DND-41 (cell line): ENCODE measurements at regions not wholly inside any gene's neighbourhood (a gene's known extent, or its start where the extent isn't known, plus 50 kb on each side); places are given as distances from the start of the nearest gene placed in this dataset.

Experiments used
- ATAC-seq: fragments of 200-7000 bp; cut with Tn5 transposase; 3 replicates; pipeline ENCODE4 v1.9.1; 2021; ENCODE audit warnings: low read depth; ENCODE audit not compliant: insufficient read depth
- DNase-seq: peaks from one replicate; pipeline ENCODE4 v3.0.0-alpha.2; 2020
- H2AFZ ChIP-seq: 2 replicates; pipeline ENCODE4 v1.6.0; 2012; ENCODE audit warnings: low read depth, low read length
- H3K27ac ChIP-seq: 2 replicates; pipeline ENCODE4 v1.5.1; 2012; ENCODE audit warnings: low read length, inconsistent platforms
- H3K27me3 ChIP-seq: fragments of 200-600 bp; sonication (generic); 2 replicates; pipeline ENCODE4 v1.6.0; 2012; ENCODE audit warnings: low read length, mild to moderate bottlenecking, inconsistent platforms; ENCODE audit not compliant: insufficient read depth, poor library complexity
- H3K36me3 ChIP-seq: 2 replicates; pipeline ENCODE4 v1.5.1; 2012; ENCODE audit warnings: low read length, inconsistent platforms; ENCODE audit not compliant: insufficient read depth
- H3K4me1 ChIP-seq: 2 replicates; pipeline ENCODE4 v1.5.1; 2012; ENCODE audit warnings: mild to moderate bottlenecking, low read length; ENCODE audit not compliant: insufficient read depth
- H3K4me2 ChIP-seq: 2 replicates; pipeline ENCODE4 v1.6.0; 2012; ENCODE audit warnings: mild to moderate bottlenecking, moderate library complexity, low read length, inconsistent platforms; ENCODE audit not compliant: insufficient read depth
- H3K4me3 ChIP-seq, 2 experiments: fragments of 200-600 bp in 1 of 2; shearing (Covaris generic) in 1 of 2; 2 replicates each; pipeline ENCODE4 v1.5.1; 2012 to 2016; ENCODE audit warnings: inconsistent platforms in 2 of 2, low read length in 2 of 2, mild to moderate bottlenecking in 2 of 2, low read depth in 1 of 2, moderate library complexity in 1 of 2
- H3K79me2 ChIP-seq: 2 replicates; pipeline ENCODE4 v1.6.0; 2012; ENCODE audit warnings: low read length, inconsistent platforms; ENCODE audit not compliant: insufficient read depth
- H3K9ac ChIP-seq: 2 replicates; pipeline ENCODE4 v1.6.0; 2012; ENCODE audit warnings: low read depth, mild to moderate bottlenecking, inconsistent platforms, low read length, moderate library complexity
- H3K9me3 ChIP-seq: 2 replicates; pipeline ENCODE4 v1.5.1; 2012; ENCODE audit warnings: low read length, moderate library complexity, mild to moderate bottlenecking, inconsistent platforms; ENCODE audit not compliant: insufficient read depth, severe bottlenecking
- H4K20me1 ChIP-seq: 2 replicates; pipeline ENCODE4 v1.6.0; 2012; ENCODE audit warnings: low read length; ENCODE audit not compliant: insufficient read depth
- EZH2 ChIP-seq: IDR thresholded peaks from 3 replicates; pipeline ENCODE4 v1.6.1; 2012; ENCODE audit warnings: borderline replicate concordance, low read depth, mild to moderate bottlenecking, moderate library complexity, low read length, inconsistent platforms; ENCODE audit not compliant: severe bottlenecking
- TF ChIP-seq, protein P1 (sequence below): IDR thresholded peaks from 2 replicates; pipeline ENCODE4 v1.5.1; 2012; ENCODE audit warnings: borderline replicate concordance, low read length, moderate library complexity, mild to moderate bottlenecking; ENCODE audit not compliant: poor library complexity, severe bottlenecking; ENCODE audit errors: extremely low read depth

GRCh38 chr6:140601021-140601808 is 1226.8 kb upstream of the CITED2 start:
- H2AFZ ChIP-seq, result no peak overlapping the region
- no peak overlapping the region for H3K4me2 ChIP-seq
- TF ChIP-seq EZH2, result no peak
- TF ChIP-seq, protein P1, sequence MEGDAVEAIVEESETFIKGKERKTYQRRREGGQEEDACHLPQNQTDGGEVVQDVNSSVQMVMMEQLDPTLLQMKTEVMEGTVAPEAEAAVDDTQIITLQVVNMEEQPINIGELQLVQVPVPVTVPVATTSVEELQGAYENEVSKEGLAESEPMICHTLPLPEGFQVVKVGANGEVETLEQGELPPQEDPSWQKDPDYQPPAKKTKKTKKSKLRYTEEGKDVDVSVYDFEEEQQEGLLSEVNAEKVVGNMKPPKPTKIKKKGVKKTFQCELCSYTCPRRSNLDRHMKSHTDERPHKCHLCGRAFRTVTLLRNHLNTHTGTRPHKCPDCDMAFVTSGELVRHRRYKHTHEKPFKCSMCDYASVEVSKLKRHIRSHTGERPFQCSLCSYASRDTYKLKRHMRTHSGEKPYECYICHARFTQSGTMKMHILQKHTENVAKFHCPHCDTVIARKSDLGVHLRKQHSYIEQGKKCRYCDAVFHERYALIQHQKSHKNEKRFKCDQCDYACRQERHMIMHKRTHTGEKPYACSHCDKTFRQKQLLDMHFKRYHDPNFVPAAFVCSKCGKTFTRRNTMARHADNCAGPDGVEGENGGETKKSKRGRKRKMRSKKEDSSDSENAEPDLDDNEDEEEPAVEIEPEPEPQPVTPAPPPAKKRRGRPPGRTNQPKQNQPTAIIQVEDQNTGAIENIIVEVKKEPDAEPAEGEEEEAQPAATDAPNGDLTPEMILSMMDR, result no peak
- no peak overlapping the region for H3K4me3 ChIP-seq
- H3K27me3 ChIP-seq, result no peaks in the 10 kb centered on the region
- H3K36me3 ChIP-seq, result no peaks in the 10 kb centered on the region
- no peaks in the 10 kb centered on the region for H3K9me3 ChIP-seq
- no peaks in the 10 kb centered on the region for H3K79me2 ChIP-seq
- no peak overlapping the region for H3K9ac ChIP-seq
- H4K20me1 ChIP-seq, result no peaks in the 10 kb centered on the region
- H3K27ac ChIP-seq, result no peak overlapping the region
- DNase-seq (no peak), ATAC-seq (no peak)
- no peaks in the 10 kb centered on the region for H3K4me1 ChIP-seq

DNA sequence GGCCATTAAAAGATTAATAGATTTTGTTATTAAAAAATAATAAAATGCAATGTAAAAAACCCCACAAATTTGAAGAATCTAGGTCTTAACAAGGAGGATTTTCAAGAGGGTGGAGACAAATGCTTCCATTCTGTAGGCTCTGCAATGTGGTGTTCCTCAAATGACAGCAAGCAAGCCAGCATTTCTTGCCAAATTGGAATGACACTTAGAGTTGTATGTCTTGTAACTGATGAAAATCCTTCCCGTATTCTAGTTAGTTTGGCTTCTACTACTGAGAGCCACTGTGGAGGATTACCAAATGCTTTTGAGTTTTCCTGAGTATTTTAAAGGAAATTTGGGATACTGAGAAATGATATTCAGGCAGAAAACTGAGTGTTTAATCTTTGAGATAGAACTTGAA is 1225.5 kb upstream of the CITED2 start:
- Histone ChIP-seq H3K4me1 (no peaks in the 10 kb centered on the region), H3K36me3 (no peaks in the 10 kb centered on the region), H2AFZ (no peak overlapping the region), H3K4me2 (no peak overlapping the region), H3K9ac (no peak overlapping the region), H4K20me1 (no peaks in the 10 kb centered on the region), H3K9me3 (no peaks in the 10 kb centered on the region), H3K79me2 (no peaks in the 10 kb centered on the region), H3K27me3 (no peaks in the 10 kb centered on the region), H3K27ac (no peak overlapping the region), H3K4me3 (no peak overlapping the region)
- TF ChIP-seq, protein P1, result no peak
- no peak for TF ChIP-seq EZH2
- ATAC-seq (no peak), DNase-seq (no peak)

GRCh38 chr6:140597181-140597580 is 1222.7 kb upstream of the CITED2 start:
- no peaks in the 10 kb centered on the region for H3K27me3 ChIP-seq
- no peak overlapping the region for H3K4me3 ChIP-seq
- H3K79me2 ChIP-seq, result no peaks in the 10 kb centered on the region
- no peaks in the 10 kb centered on the region for H3K9me3 ChIP-seq
- no peaks in the 10 kb centered on the region for H3K36me3 ChIP-seq
- no peak for TF ChIP-seq EZH2
- TF ChIP-seq, protein P1, result no peak
- H3K4me1 ChIP-seq, result no peaks in the 10 kb centered on the region
- no peak overlapping the region for H3K9ac ChIP-seq
- H2AFZ ChIP-seq, result no peak overlapping the region
- no peak overlapping the region for H3K4me2 ChIP-seq
- no peaks in the 10 kb centered on the region for H4K20me1 ChIP-seq
- H3K27ac ChIP-seq, result no peak overlapping the region
- DNase-seq (no peak), ATAC-seq (no peak)
